Upper lobe of right lung (tissue), 1 donor: ENCODE measurements at regions not wholly inside any gene's neighbourhood (a gene's known extent, or its start where the extent isn't known, plus 50 kb on each side); places are given as distances from the start of the nearest gene placed in this dataset.

Experiments used
- ATAC-seq: fragments of 200-7000 bp; cut with Tn5 transposase; one replicate; pipeline ENCODE4 v1.9.1; 2020; ENCODE audit warnings: mild to moderate bottlenecking, moderate library complexity
- DNase-seq: peaks from one replicate; pipeline ENCODE4 v3.0.0-alpha.2; 2020
- H3K27ac ChIP-seq: fragments of 200-600 bp; one replicate; pipeline ENCODE4 v1.8.0; 2022
- H3K27me3 ChIP-seq: fragments of 200-600 bp; one replicate; pipeline ENCODE4 v1.8.0; 2022; ENCODE audit warnings: mild to moderate bottlenecking
- H3K36me3 ChIP-seq: fragments of 200-600 bp; one replicate; pipeline ENCODE4 v1.8.0; 2022
- H3K4me1 ChIP-seq: fragments of 200-600 bp; one replicate; pipeline ENCODE4 v1.8.0; 2022
- H3K4me3 ChIP-seq: fragments of 200-600 bp; one replicate; pipeline ENCODE4 v1.8.0; 2022; ENCODE audit warnings: mild to moderate bottlenecking
- H3K9me3 ChIP-seq: fragments of 200-600 bp; one replicate; pipeline ENCODE4 v1.8.0; 2022
- CTCF ChIP-seq: fragments of 200-600 bp; IDR thresholded peaks from one replicate; pipeline ENCODE4 v1.8.0; 2022; ENCODE audit warnings: antibody characterized with exemption
- intact Hi-C: fragments of 100-400 bp; cut with DNase I; formaldehyde crosslinking; loops from one replicate; pipeline ENCODE4 v1.11.0; 2022
- donor health status: DM: no; HTN: yes; CAD: no; lungs with severe emphysema.

GRCh38 chr13:84847107-84847506, 952.1 kb downstream of the SLITRK6 start:
- DNase-seq (no peak), ATAC-seq (no peak)
- Histone ChIP-seq H3K27me3 (no peaks in the 10 kb centered on the region), H3K9me3 (no peaks in the 10 kb centered on the region), H3K27ac (no peak overlapping the region), H3K4me1 (no peaks in the 10 kb centered on the region), H3K4me3 (no peak overlapping the region), H3K36me3 (no peaks in the 10 kb centered on the region)
- intact Hi-C loops = no loop called here
- no peak for TF ChIP-seq CTCF

- ATAC-seq (no peak), DNase-seq (no peak)
- no peaks in the 10 kb centered on the region for H3K27me3 ChIP-seq
- TF ChIP-seq CTCF = no peak
- intact Hi-C loops = no loop called here
- no peaks in the 10 kb centered on the region for H3K36me3 ChIP-seq
- H3K27ac ChIP-seq = no peak overlapping the region
- no peaks in the 10 kb centered on the region for H3K4me1 ChIP-seq
- H3K4me3 ChIP-seq = no peak overlapping the region
- no peaks in the 10 kb centered on the region for H3K9me3 ChIP-seq
Measured at GRCh38 chr13:84845907-84846619, 953.2 kb downstream of the SLITRK6 start.

GRCh38 chr13:84844473-84844872, 954.7 kb downstream of the SLITRK6 start:
- Histone ChIP-seq H3K4me3 (no peak overlapping the region), H3K4me1 (no peaks in the 10 kb centered on the region), H3K27ac (no peak overlapping the region), H3K9me3 (no peaks in the 10 kb centered on the region), H3K27me3 (no peaks in the 10 kb centered on the region), H3K36me3 (no peaks in the 10 kb centered on the region)
- no peak for DNase-seq
- no peak for ATAC-seq
- intact Hi-C loops = no loop called here
- no peak for TF ChIP-seq CTCF

- no peak for ATAC-seq
- no peak overlapping the region for H3K27ac ChIP-seq
- intact Hi-C loops = no loop called here
Measured at GRCh38 chr13:84843368-84843767, 955.9 kb downstream of the SLITRK6 start.

GRCh38 chr13:84834201-84834600, 951.9 kb upstream of the SLITRK1 start:
- H3K27me3 ChIP-seq = no peaks in the 10 kb centered on the region
- no peak for ATAC-seq
- no peaks in the 10 kb centered on the region for H3K4me1 ChIP-seq
- intact Hi-C loops = no loop called here
- no peaks in the 10 kb centered on the region for H3K36me3 ChIP-seq
- no peak overlapping the region for H3K27ac ChIP-seq
- no peak for TF ChIP-seq CTCF
- no peaks in the 10 kb centered on the region for H3K9me3 ChIP-seq
- no peak overlapping the region for H3K4me3 ChIP-seq
- DNase-seq = no peak

More at GRCh38 chr13:84843368-84843767, 955.9 kb downstream of the SLITRK6 start:
- no peaks in the 10 kb centered on the region for H3K27me3 ChIP-seq
- TF ChIP-seq CTCF = no peak
- no peak overlapping the region for H3K4me3 ChIP-seq
- H3K36me3 ChIP-seq = no peaks in the 10 kb centered on the region
- no peak for DNase-seq
- H3K4me1 ChIP-seq = no peaks in the 10 kb centered on the region
- no peaks in the 10 kb centered on the region for H3K9me3 ChIP-seq
